ENCODE measurements at regions not wholly inside any gene's neighbourhood (a gene's known extent, or its start where the extent isn't known, plus 50 kb on each side); places are given as distances from the start of the nearest gene placed in this dataset.

- H3K4me1 ChIP-seq (replicated peaks in 1 of 2), result no peaks in the 10 kb centered on the region
- no peaks in the 10 kb centered on the region for H3K9me3 ChIP-seq (replicated peaks in 1 of 3)
- TF ChIP-seq POLR2A (IDR thresholded peaks at IDR 0.05), result no peak
- no peak for TF ChIP-seq CTCF (IDR thresholded peaks at IDR 0.05)
- DNase-seq, result no peak
- no peak overlapping the region for H3K4me3 ChIP-seq
- H3K27ac ChIP-seq, result no peak overlapping the region
- 67 to 81% (median 72%) methylated on average over 3 of the region's 3 CpGs for WGBS, 4 donors
- intact Hi-C loops (cut with DNase I), result no loop called here
- H3K36me3 ChIP-seq (replicated peaks in 1 of 2), result no peaks in the 10 kb centered on the region
- no peaks in the 10 kb centered on the region for H3K27me3 ChIP-seq
Observed at GRCh38 chr2:198468136-198468535, 663.7 kb downstream of the PLCL1 start.

- intact Hi-C loops (cut with DNase I), result no loop called here
- Histone ChIP-seq H3K9me3 (replicated peaks in 1 of 3) (no peaks in the 10 kb centered on the region), H3K36me3 (replicated peaks in 1 of 2) (no peaks in the 10 kb centered on the region), H3K27ac (no peak overlapping the region), H3K27me3 (no peaks in the 10 kb centered on the region), H3K4me1 (replicated peaks in 1 of 2) (no peaks in the 10 kb centered on the region), H3K4me3 (no peak overlapping the region)
- TF ChIP-seq POLR2A (IDR thresholded peaks at IDR 0.05) (no peak), CTCF (IDR thresholded peaks at IDR 0.05) (no peak)
- DNase-seq, result no peak
- 86 to 89% (median 87%) methylated on average over 6 of the region's 6 CpGs for WGBS, 4 donors
Observed at GRCh38 chr2:198465970-198466369, 661.6 kb downstream of the PLCL1 start.

- Histone ChIP-seq H3K4me1 (replicated peaks in 1 of 2) (no peaks in the 10 kb centered on the region), H3K4me3 (no peak overlapping the region), H3K36me3 (replicated peaks in 1 of 2) (no peaks in the 10 kb centered on the region), H3K9me3 (replicated peaks in 1 of 3) (no peaks in the 10 kb centered on the region), H3K27me3 (no peaks in the 10 kb centered on the region), H3K27ac (no peak overlapping the region)
- no peak for TF ChIP-seq CTCF (IDR thresholded peaks at IDR 0.05)
- TF ChIP-seq POLR2A (IDR thresholded peaks at IDR 0.05), result no peak
- WGBS, 4 donors, result 41 to 53% (median 47%) methylated on average over 2 of the region's 2 CpGs
- DNase-seq, result no peak
- intact Hi-C loops (cut with DNase I), result no loop called here
Observed at GRCh38 chr2:198456418-198456817, 652.0 kb downstream of the PLCL1 start.

- DNase-seq, result no peak
- H3K4me1 ChIP-seq (replicated peaks in 1 of 2), result no peaks in the 10 kb centered on the region
- H3K27me3 ChIP-seq, result no peaks in the 10 kb centered on the region
- intact Hi-C loops (cut with DNase I), result no loop called here
- H3K27ac ChIP-seq, result no peak overlapping the region
- WGBS, 4 donors, result 69 to 93% (median 79%) methylated on average over 2 of the region's 2 CpGs
- no peaks in the 10 kb centered on the region for H3K36me3 ChIP-seq (replicated peaks in 1 of 2)
- H3K4me3 ChIP-seq, result no peak overlapping the region
- no peak for TF ChIP-seq CTCF (IDR thresholded peaks at IDR 0.05)
- no peak for TF ChIP-seq POLR2A (IDR thresholded peaks at IDR 0.05)
- H3K9me3 ChIP-seq (replicated peaks in 1 of 3), result no peaks in the 10 kb centered on the region
Observed at GRCh38 chr2:198453866-198454265, 649.5 kb downstream of the PLCL1 start.
